Effector memory CD8-positive, alpha-beta T cell (primary cell): ENCODE measurements at regions not wholly inside any gene's neighbourhood (a gene's known extent, or its start where the extent isn't known, plus 50 kb on each side); places are given as distances from the start of the nearest gene placed in this dataset.
A peak's percentile ranks its signal among the peaks of the same experiment; 100 is the strongest.
"Not testable (repeated sequence)": the region's sequence is repeated elsewhere in the genome, so short reads cannot be mapped to it uniquely, and the experiment has no call there.

Source experiments
- ATAC-seq: fragments of 150-1000 bp; cut with Tn5 transposase; replicated peaks from 2 replicates; pipeline ENCODE4 v1.10.0; 2021; ENCODE audit warnings: mild to moderate bottlenecking, moderate library complexity
- DNase-seq, 3 experiments: peaks; one replicate each; pipeline ENCODE4 v3.0.0; 2021
- H3K27ac Mint-ChIP-seq, 2 donors: one replicate each; pipeline ENCODE4 v1.8.0; 2022; ENCODE audit warnings: mild to moderate bottlenecking in 2 of 2, mixed read lengths in 2 of 2, moderate library complexity in 2 of 2
- H3K27me3 Mint-ChIP-seq, 2 donors: one replicate each; pipeline ENCODE4 v1.8.0; 2022; ENCODE audit warnings: mixed read lengths in 2 of 2
- H3K36me3 Mint-ChIP-seq: one replicate; pipeline ENCODE4 v1.8.0; 2022; ENCODE audit warnings: mild to moderate bottlenecking, moderate library complexity, mixed read lengths; ENCODE audit not compliant: insufficient read depth
- H3K4me1 Mint-ChIP-seq, 2 donors: one replicate each; pipeline ENCODE4 v1.8.0; 2022; ENCODE audit warnings: low read depth in 2 of 2, mixed read lengths in 2 of 2
- H3K4me3 Mint-ChIP-seq, 2 donors: one replicate each; pipeline ENCODE4 v1.8.0; 2022; ENCODE audit warnings: mild to moderate bottlenecking in 2 of 2, mixed read lengths in 2 of 2, moderate library complexity in 2 of 2
- H3K9me3 Mint-ChIP-seq, 2 donors: one replicate each; pipeline ENCODE4 v1.8.0; 2022; ENCODE audit warnings: mixed read lengths in 2 of 2

- Mint-ChIP-seq H3K4me3 (peak overlapping the region; percentile 7 to 61), H3K27me3 (no peaks in the 10 kb centered on the region), H3K4me1 (peaks cover 45 to 92% of the 10 kb centered on the region in 2 donors), H3K36me3 (peaks cover 10% of the 10 kb centered on the region), H3K9me3 (peaks cover 0 to 7% of the 10 kb centered on the region in 2 donors), H3K27ac (peak overlapping the region; percentile 11 to 92)
- ATAC-seq, result peak; percentile 28
- no peak for DNase-seq
These were observed 119.0 kb upstream of the KLF12 start for GRCh38 chr13:74253161-74253560.

- ATAC-seq (peak; percentile 78), DNase-seq (no peak)
- Mint-ChIP-seq H3K4me3 (peak overlapping the region; percentile 7 to 61), H3K27me3 (no peaks in the 10 kb centered on the region), H3K4me1 (peaks cover 47 to 89% of the 10 kb centered on the region in 2 donors), H3K36me3 (peaks cover 9% of the 10 kb centered on the region), H3K27ac (peak overlapping the region; percentile 11 to 92), H3K9me3 (peaks cover 0 to 9% of the 10 kb centered on the region in 2 donors)
These were observed 117.7 kb upstream of the KLF12 start for GRCh38 chr13:74251778-74252519.

GRCh38 chr13:74250738-74251190 lies 116.6 kb upstream of the KLF12 start:
- Mint-ChIP-seq H3K27ac (peak overlapping the region in 1 of 2 donors; percentile 92), H3K36me3 (peaks cover 2% of the 10 kb centered on the region), H3K27me3 (no peaks in the 10 kb centered on the region), H3K4me1 (peaks cover 54 to 89% of the 10 kb centered on the region in 2 donors), H3K9me3 (peaks cover 0 to 9% of the 10 kb centered on the region in 2 donors), H3K4me3 (peak overlapping the region in 1 of 2 donors; percentile 23)
- no peak for ATAC-seq
- DNase-seq, result no peak

GRCh38 chr13:74248477-74248876 lies 114.3 kb upstream of the KLF12 start:
- Mint-ChIP-seq H3K4me3 (peak overlapping the region in 1 of 2 donors; percentile 57), H3K4me1 (peaks cover 65 to 94% of the 10 kb centered on the region in 2 donors), H3K36me3 (peaks cover 9% of the 10 kb centered on the region), H3K27ac (peak overlapping the region in 1 of 2 donors; percentile 98), H3K9me3 (peaks cover 0 to 15% of the 10 kb centered on the region in 2 donors), H3K27me3 (no peaks in the 10 kb centered on the region)
- DNase-seq (no peak), ATAC-seq (no peak)

GRCh38 chr13:74246487-74246886 lies 112.3 kb upstream of the KLF12 start:
- Mint-ChIP-seq H3K4me3 (peak overlapping the region; percentile 43 to 79), H3K36me3 (peaks cover 9% of the 10 kb centered on the region), H3K27ac (peak overlapping the region; percentile 96 to 98), H3K4me1 (peaks cover 67 to 91% of the 10 kb centered on the region in 2 donors), H3K9me3 (peaks cover 0 to 15% of the 10 kb centered on the region in 2 donors), H3K27me3 (no peaks in the 10 kb centered on the region)
- ATAC-seq (no peak), DNase-seq (peak in 1 of 3 experiments; percentile 11)

GRCh38 chr13:74243637-74244526 lies 109.7 kb upstream of the KLF12 start:
- peaks cover 0 to 15% of the 10 kb centered on the region in 2 donors for H3K9me3 Mint-ChIP-seq
- H3K27ac Mint-ChIP-seq, result peak overlapping the region; percentile 96 to 98
- peak overlapping the region; percentile 79 for H3K4me3 Mint-ChIP-seq
- ATAC-seq, result peak; percentile 94
- peaks cover 9% of the 10 kb centered on the region for H3K36me3 Mint-ChIP-seq
- peaks cover 60 to 66% of the 10 kb centered on the region in 2 donors for H3K4me1 Mint-ChIP-seq
- peak in 1 of 3 experiments; percentile 21 for DNase-seq
- no peaks in the 10 kb centered on the region for H3K27me3 Mint-ChIP-seq

GRCh38 chr13:74241343-74241742 lies 107.1 kb upstream of the KLF12 start:
- H3K36me3 Mint-ChIP-seq, H3K27me3 Mint-ChIP-seq, DNase-seq, ATAC-seq, H3K4me3 Mint-ChIP-seq, H3K9me3 Mint-ChIP-seq, H3K27ac Mint-ChIP-seq: not testable (repeated sequence)
- H3K4me1 Mint-ChIP-seq, result peaks cover 38 to 45% of the 10 kb centered on the region in 2 donors

GRCh38 chr13:74230984-74231501 lies 96.8 kb upstream of the KLF12 start:
- H3K27me3 Mint-ChIP-seq, result no peaks in the 10 kb centered on the region
- peak overlapping the region; percentile 60 to 76 for H3K4me3 Mint-ChIP-seq
- H3K4me1 Mint-ChIP-seq, result peaks cover 11 to 24% of the 10 kb centered on the region in 2 donors
- peak; percentile 84 for ATAC-seq
- peak overlapping the region; percentile 27 to 92 for H3K27ac Mint-ChIP-seq
- DNase-seq, result peak in 1 of 3 experiments; percentile 29
- no peaks in the 10 kb centered on the region for H3K36me3 Mint-ChIP-seq
- H3K9me3 Mint-ChIP-seq, result peaks cover 0 to 3% of the 10 kb centered on the region in 2 donors

DNA sequence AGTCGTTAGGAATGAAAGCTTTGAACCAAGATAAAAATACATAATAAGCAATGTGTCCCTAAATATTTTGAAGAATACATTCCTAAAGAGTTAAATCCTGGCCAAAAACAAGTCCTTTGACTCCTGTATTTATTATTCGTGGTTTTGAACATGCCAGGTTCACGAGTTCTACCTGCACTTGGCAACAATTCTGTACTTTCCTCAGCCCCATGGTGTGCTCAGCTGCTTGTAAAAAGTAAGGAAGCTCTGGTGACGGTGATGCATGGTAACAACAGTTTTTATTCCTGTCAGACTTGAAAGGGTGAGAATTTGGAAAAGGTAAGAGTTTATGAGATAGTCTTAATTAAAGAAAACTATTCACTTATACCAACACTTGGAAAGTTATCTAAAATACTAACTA lies 95.0 kb upstream of the KLF12 start:
- Mint-ChIP-seq H3K4me1 (peaks cover 11 to 20% of the 10 kb centered on the region in 2 donors), H3K4me3 (no peak overlapping the region), H3K27ac (peak overlapping the region in 1 of 2 donors; percentile 92), H3K9me3 (peaks cover 0 to 3% of the 10 kb centered on the region in 2 donors), H3K27me3 (no peaks in the 10 kb centered on the region), H3K36me3 (no peaks in the 10 kb centered on the region)
- ATAC-seq (no peak), DNase-seq (no peak)

DNA sequence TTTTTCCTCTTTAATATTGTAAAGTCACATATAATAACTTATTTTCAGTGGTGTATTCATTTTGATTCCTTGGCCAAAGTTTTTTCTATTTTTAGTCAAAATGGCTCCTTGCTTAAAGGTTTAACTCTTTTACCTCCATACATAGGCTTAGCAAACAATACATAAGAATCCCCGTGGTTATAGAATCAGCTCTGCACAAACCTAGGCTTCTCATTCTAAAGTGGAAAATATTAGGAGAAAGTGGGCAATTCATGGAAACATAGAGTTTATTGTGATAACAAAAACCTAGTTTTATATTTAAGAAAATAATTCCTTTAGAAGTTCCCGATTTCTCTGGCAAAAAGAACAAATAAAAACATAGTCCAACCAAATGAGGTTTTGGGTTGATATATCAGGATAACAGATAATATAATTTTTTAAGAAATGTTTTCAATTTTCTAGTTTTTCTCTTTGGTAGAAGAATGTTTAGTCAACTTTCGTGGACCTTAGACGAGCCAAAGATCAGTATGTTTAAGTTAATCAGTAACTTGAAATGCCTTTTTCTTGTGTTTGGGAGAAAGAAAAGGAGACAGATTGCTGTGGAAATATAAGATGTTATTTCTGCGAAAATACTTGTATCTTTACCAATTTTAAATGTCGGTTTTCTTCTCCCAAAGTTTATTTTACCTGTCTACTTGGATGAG lies 93.4 kb upstream of the KLF12 start:
- no peaks in the 10 kb centered on the region for H3K27me3 Mint-ChIP-seq
- H3K36me3 Mint-ChIP-seq, result no peaks in the 10 kb centered on the region
- no peak overlapping the region for H3K4me3 Mint-ChIP-seq
- peaks cover 11 to 19% of the 10 kb centered on the region in 2 donors for H3K4me1 Mint-ChIP-seq
- ATAC-seq (no peak), DNase-seq (no peak)
- H3K27ac Mint-ChIP-seq, result no peak overlapping the region
- H3K9me3 Mint-ChIP-seq, result peaks cover 0 to 3% of the 10 kb centered on the region in 2 donors

GRCh38 chr13:74226791-74227475 lies 92.7 kb upstream of the KLF12 start:
- Mint-ChIP-seq H3K4me1 (peaks cover 11 to 19% of the 10 kb centered on the region in 2 donors), H3K4me3 (no peak overlapping the region), H3K27ac (no peak overlapping the region), H3K27me3 (no peaks in the 10 kb centered on the region), H3K36me3 (no peaks in the 10 kb centered on the region), H3K9me3 (peaks cover 0 to 3% of the 10 kb centered on the region in 2 donors)
- DNase-seq (no peak), ATAC-seq (no peak)

GRCh38 chr13:74221752-74222151 lies 87.5 kb upstream of the KLF12 start:
- no peak for ATAC-seq
- Mint-ChIP-seq H3K27me3 (no peaks in the 10 kb centered on the region), H3K36me3 (no peaks in the 10 kb centered on the region), H3K4me1 (peaks cover 0 to 2% of the 10 kb centered on the region in 2 donors), H3K9me3 (no peaks in the 10 kb centered on the region), H3K27ac (no peak overlapping the region), H3K4me3 (no peak overlapping the region)
- no peak for DNase-seq
